CD14-positive monocyte (primary cell): ENCODE measurements at regions not wholly inside any gene's neighbourhood (a gene's known extent, or its start where the extent isn't known, plus 50 kb on each side); places are given as distances from the start of the nearest gene placed in this dataset.

ENCODE experiments used
- DNase-seq, 3 donors: peaks; one replicate each; pipeline ENCODE4 v3.0.0-alpha.2; 2011 to 2022
- H2AFZ ChIP-seq: 2 replicates; pipeline ENCODE4 v1.6.0; 2012; ENCODE audit warnings: mild to moderate bottlenecking, low read depth, low read length, inconsistent platforms; ENCODE audit not compliant: insufficient read depth, poor library complexity, severe bottlenecking
- H3K27ac ChIP-seq, 2 donors: 1 replicate in 1 of 2; 2 replicates in 1 of 2; pipeline ENCODE4 v1.5.1; 2012 to 2013; ENCODE audit warnings: low read length in 2 of 2, control low read depth in 1 of 2, inconsistent platforms in 1 of 2, low read depth in 1 of 2, mild to moderate bottlenecking in 1 of 2
- H3K27me3 ChIP-seq, 2 donors: one replicate each; pipeline versions ENCODE4 v1.6.0 to v1.6.1; 2011 to 2013; ENCODE audit warnings: low read length in 2 of 2; ENCODE audit not compliant: control insufficient read depth in 2 of 2, insufficient read depth in 2 of 2
- H3K36me3 ChIP-seq, 2 donors: replicated peaks in 1 of 2; 1 replicate in 1 of 2; 2 replicates in 1 of 2; pipeline versions ENCODE4 v1.5.1 to v1.6.1; 2012 to 2013; ENCODE audit warnings: low read length in 2 of 2, control low read depth in 1 of 2, inconsistent platforms in 1 of 2, mild to moderate bottlenecking in 1 of 2; ENCODE audit not compliant: insufficient read depth in 2 of 2, control insufficient read depth in 1 of 2
- H3K4me1 ChIP-seq, 2 donors: 1 replicate in 1 of 2; 2 replicates in 1 of 2; pipeline versions ENCODE4 v1.5.1 to v1.6.1; 2012 to 2013; ENCODE audit warnings: low read length in 2 of 2, control low read depth in 1 of 2, inconsistent platforms in 1 of 2, mild to moderate bottlenecking in 1 of 2, moderate library complexity in 1 of 2; ENCODE audit not compliant: insufficient read depth in 2 of 2, control insufficient read depth in 1 of 2
- H3K4me2 ChIP-seq: replicated peaks from 2 replicates; pipeline ENCODE3; 2012; ENCODE audit warnings: low read length, moderate library complexity, mild to moderate bottlenecking; ENCODE audit not compliant: poor library complexity, severe bottlenecking; ENCODE audit errors: extremely low read depth
- H3K4me3 ChIP-seq, 3 experiments: fragments of 200-600 bp in 1 of 3; sonication (generic) in 1 of 3; replicated peaks in 1 of 3; 1 replicate in 2 of 3; 2 replicates in 1 of 3; pipeline ENCODE4 v1.5.1; 2011 to 2013; ENCODE audit warnings: low read length in 3 of 3, mild to moderate bottlenecking in 3 of 3, control low read depth in 2 of 3, low read depth in 2 of 3, inconsistent platforms in 1 of 3, moderate library complexity in 1 of 3
- H3K79me2 ChIP-seq: 2 replicates; pipeline ENCODE4 v1.6.0; 2012; ENCODE audit warnings: mild to moderate bottlenecking, control low read depth, inconsistent platforms, low read length, moderate library complexity; ENCODE audit not compliant: insufficient read depth
- H3K9ac ChIP-seq: 2 replicates; pipeline ENCODE4 v1.6.0; 2017; ENCODE audit warnings: low read length, mild to moderate bottlenecking; ENCODE audit not compliant: insufficient read depth, poor library complexity, severe bottlenecking
- H3K9me3 ChIP-seq, 2 donors: replicated peaks in 1 of 2; 1 replicate in 1 of 2; 2 replicates in 1 of 2; pipeline versions ENCODE4 v1.5.1 to v1.6.1; 2012 to 2013; ENCODE audit warnings: low read length in 2 of 2, control low read depth in 1 of 2; ENCODE audit not compliant: control insufficient read depth in 1 of 2, insufficient read depth in 1 of 2
- H4K20me1 ChIP-seq: 2 replicates; pipeline ENCODE4 v1.6.0; 2012; ENCODE audit warnings: mild to moderate bottlenecking, low read length, control low read depth, moderate library complexity; ENCODE audit not compliant: insufficient read depth
- H3K27ac Mint-ChIP-seq, 7 donors: one replicate each; pipeline ENCODE4 v1.8.0; 2020; ENCODE audit warnings: mild to moderate bottlenecking in 7 of 7, mixed read lengths in 7 of 7, moderate library complexity in 6 of 7, inconsistent platforms in 2 of 7
- H3K27me3 Mint-ChIP-seq, 3 donors: one replicate each; pipeline ENCODE4 v1.8.0; 2021 to 2022; ENCODE audit warnings: low read depth in 3 of 3, mild to moderate bottlenecking in 3 of 3, mixed read lengths in 3 of 3, moderate library complexity in 3 of 3, inconsistent platforms in 1 of 3
- H3K36me3 Mint-ChIP-seq, 2 donors: one replicate each; pipeline ENCODE4 v1.8.0; 2020; ENCODE audit warnings: mixed read lengths in 2 of 2, inconsistent platforms in 1 of 2, mild to moderate bottlenecking in 1 of 2
- H3K4me1 Mint-ChIP-seq: one replicate; pipeline ENCODE4 v1.8.0; 2020; ENCODE audit warnings: mild to moderate bottlenecking, mixed read lengths
- H3K4me3 Mint-ChIP-seq, 2 donors: one replicate each; pipeline ENCODE4 v1.8.0; 2020; ENCODE audit warnings: mild to moderate bottlenecking in 2 of 2, mixed read lengths in 2 of 2, moderate library complexity in 1 of 2
- H3K9me3 Mint-ChIP-seq, 7 donors: one replicate each; pipeline ENCODE4 v1.8.0; 2020 to 2022; ENCODE audit warnings: mixed read lengths in 7 of 7, mild to moderate bottlenecking in 6 of 7, moderate library complexity in 6 of 7, inconsistent platforms in 2 of 7
- WGBS: methylation state at CpG from one replicate; pipeline ENCODE4 v1.1.5; 2013; ENCODE audit warnings: missing lambda C conversion rate; ENCODE audit not compliant: insufficient coverage; 5-methylcytosine and 5-hydroxymethylcytosine counted together
- intact Hi-C, 2 donors: fragments of 100-400 bp; cut with micrococcal nuclease; formaldehyde crosslinking; loops; one replicate each; pipeline versions ENCODE4 v1.15.0 to v1.15.1; 2023
- TF ChIP-seq, protein P1 (sequence below): fragments of 200-600 bp; IDR thresholded peaks from one replicate; pipeline ENCODE4 v1.8.0; 2022; ENCODE audit warnings: antibody characterized with exemption, mild to moderate bottlenecking

DNA sequence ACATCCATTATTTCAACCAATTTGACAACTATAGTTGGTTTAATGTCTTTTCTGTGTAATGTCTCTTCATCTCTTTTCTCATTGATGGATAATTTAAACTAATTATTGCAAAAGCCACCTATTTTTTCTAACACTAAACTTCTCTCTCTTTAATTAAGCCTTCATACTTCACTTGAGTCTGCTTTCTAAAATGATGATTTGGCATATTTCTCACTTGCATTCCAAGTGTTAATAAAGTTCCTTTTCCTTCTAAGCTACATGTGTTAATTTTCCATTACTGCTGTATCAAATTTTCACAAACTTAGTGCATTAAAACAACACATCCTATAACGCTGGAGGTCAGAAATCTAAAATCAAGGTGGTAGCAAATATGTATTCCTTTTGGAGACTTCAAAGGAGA is 1743.8 kb upstream of the PCDH7 start:
- intact Hi-C loops = no loop called here
- H3K9me3 ChIP-seq = no peaks in the 10 kb centered on the region
- WGBS = no CpG with 5 or more reads among the region's 1 CpG
- H3K4me3 Mint-ChIP-seq = no peak overlapping the region
- H3K4me1 ChIP-seq = no peaks in the 10 kb centered on the region
- H3K4me2 ChIP-seq = no peak overlapping the region
- H3K79me2 ChIP-seq = no peaks in the 10 kb centered on the region
- H3K27me3 Mint-ChIP-seq = no peaks in the 10 kb centered on the region
- no peaks in the 10 kb centered on the region for H3K27me3 ChIP-seq
- H4K20me1 ChIP-seq = no peaks in the 10 kb centered on the region
- no peaks in the 10 kb centered on the region for H3K36me3 ChIP-seq
- TF ChIP-seq, protein P1, sequence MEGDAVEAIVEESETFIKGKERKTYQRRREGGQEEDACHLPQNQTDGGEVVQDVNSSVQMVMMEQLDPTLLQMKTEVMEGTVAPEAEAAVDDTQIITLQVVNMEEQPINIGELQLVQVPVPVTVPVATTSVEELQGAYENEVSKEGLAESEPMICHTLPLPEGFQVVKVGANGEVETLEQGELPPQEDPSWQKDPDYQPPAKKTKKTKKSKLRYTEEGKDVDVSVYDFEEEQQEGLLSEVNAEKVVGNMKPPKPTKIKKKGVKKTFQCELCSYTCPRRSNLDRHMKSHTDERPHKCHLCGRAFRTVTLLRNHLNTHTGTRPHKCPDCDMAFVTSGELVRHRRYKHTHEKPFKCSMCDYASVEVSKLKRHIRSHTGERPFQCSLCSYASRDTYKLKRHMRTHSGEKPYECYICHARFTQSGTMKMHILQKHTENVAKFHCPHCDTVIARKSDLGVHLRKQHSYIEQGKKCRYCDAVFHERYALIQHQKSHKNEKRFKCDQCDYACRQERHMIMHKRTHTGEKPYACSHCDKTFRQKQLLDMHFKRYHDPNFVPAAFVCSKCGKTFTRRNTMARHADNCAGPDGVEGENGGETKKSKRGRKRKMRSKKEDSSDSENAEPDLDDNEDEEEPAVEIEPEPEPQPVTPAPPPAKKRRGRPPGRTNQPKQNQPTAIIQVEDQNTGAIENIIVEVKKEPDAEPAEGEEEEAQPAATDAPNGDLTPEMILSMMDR = no peak
- no peak overlapping the region for H3K9ac ChIP-seq
- DNase-seq = no peak
- H3K4me1 Mint-ChIP-seq = no peaks in the 10 kb centered on the region
- H3K36me3 Mint-ChIP-seq = no peaks in the 10 kb centered on the region
- no peak overlapping the region for H2AFZ ChIP-seq
- H3K27ac Mint-ChIP-seq = no peak overlapping the region
- peaks cover 0 to 2% (median 0%) of the 10 kb centered on the region in 7 donors for H3K9me3 Mint-ChIP-seq
- no peak overlapping the region for H3K4me3 ChIP-seq
- H3K27ac ChIP-seq = no peak overlapping the region

- no peak overlapping the region for H3K27ac Mint-ChIP-seq
- no peaks in the 10 kb centered on the region for H3K4me1 Mint-ChIP-seq
- no peak overlapping the region for H3K27ac ChIP-seq
- TF ChIP-seq, protein P1 = no peak
- H3K9me3 Mint-ChIP-seq = peaks cover 0 to 7% (median 2%) of the 10 kb centered on the region in 7 donors
- H3K36me3 ChIP-seq = no peaks in the 10 kb centered on the region
- no peak for DNase-seq
- no peaks in the 10 kb centered on the region for H4K20me1 ChIP-seq
- H3K36me3 Mint-ChIP-seq = no peaks in the 10 kb centered on the region
- no peaks in the 10 kb centered on the region for H3K4me1 ChIP-seq
- H3K9ac ChIP-seq = no peak overlapping the region
- no peak overlapping the region for H3K4me2 ChIP-seq
- H3K4me3 ChIP-seq = no peak overlapping the region
- intact Hi-C loops = no loop called here
- H3K9me3 ChIP-seq = peaks cover 0 to 6% of the 10 kb centered on the region in 2 donors
- H3K27me3 ChIP-seq = no peaks in the 10 kb centered on the region
- no peaks in the 10 kb centered on the region for H3K79me2 ChIP-seq
- H2AFZ ChIP-seq = no peak overlapping the region
- no peak overlapping the region for H3K4me3 Mint-ChIP-seq
- peaks cover 0 to 1% (median 0%) of the 10 kb centered on the region in 3 donors for H3K27me3 Mint-ChIP-seq
Observed at GRCh38 chr4:29002151-29002550, 1718.0 kb upstream of the PCDH7 start.
